SK-N-SH (cell line): ENCODE measurements at regions not wholly inside any gene's neighbourhood (a gene's known extent, or its start where the extent isn't known, plus 50 kb on each side); places are given as distances from the start of the nearest gene placed in this dataset.
"Not testable (repeated sequence)": the region's sequence is repeated elsewhere in the genome, so short reads cannot be mapped to it uniquely, and the experiment has no call there.

Experiments
- JUND ChIP-seq: IDR thresholded peaks from 2 replicates; pipeline ENCODE4 v1.4.0; 2012
- NFIC ChIP-seq: IDR thresholded peaks from 2 replicates; pipeline ENCODE4 v1.4.0; 2012; ENCODE audit warnings: borderline replicate concordance
- TF ChIP-seq, protein P1 (sequence below): fragments of 200-600 bp; sonication (generic); IDR thresholded peaks from 2 replicates; pipeline ENCODE4 v1.6.1; 2017; ENCODE audit warnings: antibody characterized with exemption, mild to moderate bottlenecking, moderate library complexity

GRCh38 chr5:36747794-36748193, 128.8 kb upstream of the NIPBL start:
- TF ChIP-seq, protein P1, sequence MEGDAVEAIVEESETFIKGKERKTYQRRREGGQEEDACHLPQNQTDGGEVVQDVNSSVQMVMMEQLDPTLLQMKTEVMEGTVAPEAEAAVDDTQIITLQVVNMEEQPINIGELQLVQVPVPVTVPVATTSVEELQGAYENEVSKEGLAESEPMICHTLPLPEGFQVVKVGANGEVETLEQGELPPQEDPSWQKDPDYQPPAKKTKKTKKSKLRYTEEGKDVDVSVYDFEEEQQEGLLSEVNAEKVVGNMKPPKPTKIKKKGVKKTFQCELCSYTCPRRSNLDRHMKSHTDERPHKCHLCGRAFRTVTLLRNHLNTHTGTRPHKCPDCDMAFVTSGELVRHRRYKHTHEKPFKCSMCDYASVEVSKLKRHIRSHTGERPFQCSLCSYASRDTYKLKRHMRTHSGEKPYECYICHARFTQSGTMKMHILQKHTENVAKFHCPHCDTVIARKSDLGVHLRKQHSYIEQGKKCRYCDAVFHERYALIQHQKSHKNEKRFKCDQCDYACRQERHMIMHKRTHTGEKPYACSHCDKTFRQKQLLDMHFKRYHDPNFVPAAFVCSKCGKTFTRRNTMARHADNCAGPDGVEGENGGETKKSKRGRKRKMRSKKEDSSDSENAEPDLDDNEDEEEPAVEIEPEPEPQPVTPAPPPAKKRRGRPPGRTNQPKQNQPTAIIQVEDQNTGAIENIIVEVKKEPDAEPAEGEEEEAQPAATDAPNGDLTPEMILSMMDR = not testable (repeated sequence)
- TF ChIP-seq JUND, NFIC: not testable (repeated sequence)
